Liver (tissue), 7 donors: ENCODE measurements at regions not wholly inside any gene's neighbourhood (a gene's known extent, or its start where the extent isn't known, plus 50 kb on each side); places are given as distances from the start of the nearest gene placed in this dataset.

Source experiments
- DNase-seq: peaks from one replicate; pipeline ENCODE4 v3.0.0-alpha.2; 2017; ENCODE audit warnings: low spot score
- H3K27ac ChIP-seq, 2 donors: one replicate each; pipeline ENCODE4 v1.7.0; 2013; ENCODE audit warnings: inconsistent platforms in 2 of 2, low read length in 2 of 2, control low read depth in 1 of 2, low read depth in 1 of 2, mild to moderate bottlenecking in 1 of 2
- H3K27me3 ChIP-seq, 4 donors: one replicate each; pipeline versions ENCODE4 v1.6.1 to v1.7.0; 2013; ENCODE audit warnings: low read length in 3 of 4, inconsistent platforms in 1 of 4, mild to moderate bottlenecking in 1 of 4, moderate library complexity in 1 of 4; ENCODE audit not compliant: control insufficient read depth in 4 of 4, insufficient read depth in 4 of 4
- H3K36me3 ChIP-seq, 4 donors: one replicate each; pipeline versions ENCODE4 v1.6.1 to v1.7.0; 2013; ENCODE audit warnings: low read length in 3 of 4, mild to moderate bottlenecking in 3 of 4, low read depth in 1 of 4, moderate library complexity in 1 of 4; ENCODE audit not compliant: control insufficient read depth in 4 of 4, insufficient read depth in 3 of 4
- H3K4me1 ChIP-seq, 4 donors: one replicate each; pipeline versions ENCODE4 v1.6.1 to v1.7.0; 2013; ENCODE audit warnings: low read length in 3 of 4, mild to moderate bottlenecking in 3 of 4, moderate library complexity in 1 of 4; ENCODE audit not compliant: control insufficient read depth in 4 of 4, insufficient read depth in 4 of 4
- H3K4me3 ChIP-seq, 3 donors: one replicate each; pipeline versions ENCODE4 v1.6.1 to v1.7.0; 2013; ENCODE audit warnings: low read length in 3 of 3, control low read depth in 1 of 3, low read depth in 1 of 3, mild to moderate bottlenecking in 1 of 3
- H3K9ac ChIP-seq, 2 donors: one replicate each; pipeline ENCODE4 v1.7.0; 2013; ENCODE audit warnings: low read length in 2 of 2, mild to moderate bottlenecking in 2 of 2, moderate library complexity in 2 of 2, control low read depth in 1 of 2, low read depth in 1 of 2
- H3K9me3 ChIP-seq, 4 donors: one replicate each; pipeline versions ENCODE4 v1.6.1 to v1.7.0; 2013; ENCODE audit warnings: low read length in 3 of 4; ENCODE audit not compliant: control insufficient read depth in 4 of 4
- ATF3 ChIP-seq: IDR thresholded peaks from 2 replicates; pipeline ENCODE4 v1.6.1; 2016; ENCODE audit warnings: antibody characterized with exemption
- EGR1 ChIP-seq, 2 donors: IDR thresholded peaks; 2 replicates each; pipeline ENCODE4 v1.6.1; 2016 to 2018; ENCODE audit warnings: antibody characterized with exemption in 2 of 2, low read depth in 2 of 2
- FOXA1 ChIP-seq: IDR thresholded peaks from 2 replicates; pipeline ENCODE4 v1.6.1; 2016; ENCODE audit warnings: antibody characterized with exemption
- FOXA2 ChIP-seq: IDR thresholded peaks from 2 replicates; pipeline ENCODE4 v1.6.1; 2016; ENCODE audit warnings: antibody characterized with exemption
- HNF4A ChIP-seq, 2 donors: conservative IDR thresholded peaks; 2 replicates each; pipeline ENCODE4 v1.6.1; 2016; ENCODE audit warnings: antibody characterized with exemption in 2 of 2, mild to moderate bottlenecking in 2 of 2
- JUND ChIP-seq, 2 donors: IDR thresholded peaks; 2 replicates each; pipeline ENCODE4 v1.6.1; 2016; ENCODE audit warnings: antibody characterized with exemption in 2 of 2
- MAX ChIP-seq: IDR thresholded peaks from 2 replicates; pipeline ENCODE4 v1.6.1; 2016; ENCODE audit warnings: antibody characterized with exemption
- NR2F2 ChIP-seq: IDR thresholded peaks from 2 replicates; pipeline ENCODE4 v1.6.1; 2016; ENCODE audit warnings: antibody characterized with exemption
- RAD21 ChIP-seq, 2 donors: IDR thresholded peaks; 2 replicates each; pipeline ENCODE4 v1.6.1; 2016; ENCODE audit warnings: antibody characterized with exemption in 2 of 2, mild to moderate bottlenecking in 2 of 2
- REST ChIP-seq: IDR thresholded peaks from 2 replicates; pipeline ENCODE4 v1.6.1; 2016; ENCODE audit warnings: antibody characterized with exemption, mild to moderate bottlenecking
- RXRA ChIP-seq, 2 donors: IDR thresholded peaks; 2 replicates each; pipeline ENCODE4 v1.6.1; 2017 to 2018; ENCODE audit warnings: antibody characterized with exemption in 2 of 2, mild to moderate bottlenecking in 1 of 2
- SP1 ChIP-seq: IDR thresholded peaks from 2 replicates; pipeline ENCODE4 v1.6.1; 2018; ENCODE audit warnings: antibody characterized with exemption, mild to moderate bottlenecking
- TAF1 ChIP-seq: conservative IDR thresholded peaks from 2 replicates; pipeline ENCODE4 v1.6.1; 2016; ENCODE audit warnings: antibody characterized with exemption, mild to moderate bottlenecking
- ZBTB33 ChIP-seq: IDR thresholded peaks from 2 replicates; pipeline ENCODE4 v1.6.1; 2016; ENCODE audit warnings: antibody characterized with exemption
- WGBS: extraction: QIAGEN DNeasy Blood & Tissue Kit; methylation state at CpG from one replicate; pipeline ENCODE4 v1.1.7; 2013; 5-methylcytosine and 5-hydroxymethylcytosine counted together
- donor health status: healthy.
- donor health status: healthy.
- donor health status: healthy.
- donor health status: healthy.

GRCh38 chr2:4967206-4967605, 725.0 kb upstream of the SOX11 start:
- no peak overlapping the region for H3K4me3 ChIP-seq
- H3K36me3 ChIP-seq, result no peaks in the 10 kb centered on the region
- H3K9me3 ChIP-seq, result no peaks in the 10 kb centered on the region
- H3K9ac ChIP-seq, result no peak overlapping the region
- peaks cover 0 to 5% (median 1%) of the 10 kb centered on the region in 4 donors for H3K27me3 ChIP-seq
- no peaks in the 10 kb centered on the region for H3K4me1 ChIP-seq
- no peak for DNase-seq
- TF ChIP-seq ATF3, result no peak
- no peak for TF ChIP-seq NR2F2
- TF ChIP-seq FOXA2, result no peak
- TF ChIP-seq REST, result no peak
- no peak overlapping the region for H3K27ac ChIP-seq
- WGBS, result 96% methylated on average over 2 of the region's 2 CpGs

GRCh38 chr2:4972472-4972871, 719.7 kb upstream of the SOX11 start:
- H3K9me3 ChIP-seq, result no peaks in the 10 kb centered on the region
- TF ChIP-seq REST (no peak), HNF4A (conservative IDR thresholded peaks at IDR 0.05) (no peak), NR2F2 (no peak), ATF3 (no peak)
- no peak overlapping the region for H3K4me3 ChIP-seq
- no peaks in the 10 kb centered on the region for H3K4me1 ChIP-seq
- WGBS, result 81% methylated on average over 5 of the region's 5 CpGs
- no peaks in the 10 kb centered on the region for H3K36me3 ChIP-seq
- H3K27me3 ChIP-seq, result peaks cover 0 to 5% (median 1%) of the 10 kb centered on the region in 4 donors
- DNase-seq, result no peak
- H3K9ac ChIP-seq, result no peak overlapping the region
- H3K27ac ChIP-seq, result no peak overlapping the region

GRCh38 chr2:4973354-4973753, 718.8 kb upstream of the SOX11 start:
- no peak overlapping the region for H3K27ac ChIP-seq
- H3K9me3 ChIP-seq, result no peaks in the 10 kb centered on the region
- no peak for DNase-seq
- no peak overlapping the region for H3K9ac ChIP-seq
- H3K36me3 ChIP-seq, result no peaks in the 10 kb centered on the region
- no peaks in the 10 kb centered on the region for H3K4me1 ChIP-seq
- H3K4me3 ChIP-seq, result no peak overlapping the region
- H3K27me3 ChIP-seq, result peaks cover 0 to 2% (median 0%) of the 10 kb centered on the region in 4 donors
- TF ChIP-seq FOXA1 (no peak), FOXA2 (no peak), NR2F2 (no peak), TAF1 (no peak), EGR1 (IDR thresholded peaks at IDR 0.05; ENCODE audit: low read depth in 2 of 2) (no peak), REST (no peak), MAX (no peak), RAD21 (IDR thresholded peaks at IDR 0.05) (no peak), RXRA (IDR thresholded peaks at IDR 0.05) (no peak), JUND (IDR thresholded peaks at IDR 0.05) (no peak), SP1 (no peak), ZBTB33 (no peak)
